ENCODE measurements at regions not wholly inside any gene's neighbourhood (a gene's known extent, or its start where the extent isn't known, plus 50 kb on each side); places are given as distances from the start of the nearest gene placed in this dataset.

DNA sequence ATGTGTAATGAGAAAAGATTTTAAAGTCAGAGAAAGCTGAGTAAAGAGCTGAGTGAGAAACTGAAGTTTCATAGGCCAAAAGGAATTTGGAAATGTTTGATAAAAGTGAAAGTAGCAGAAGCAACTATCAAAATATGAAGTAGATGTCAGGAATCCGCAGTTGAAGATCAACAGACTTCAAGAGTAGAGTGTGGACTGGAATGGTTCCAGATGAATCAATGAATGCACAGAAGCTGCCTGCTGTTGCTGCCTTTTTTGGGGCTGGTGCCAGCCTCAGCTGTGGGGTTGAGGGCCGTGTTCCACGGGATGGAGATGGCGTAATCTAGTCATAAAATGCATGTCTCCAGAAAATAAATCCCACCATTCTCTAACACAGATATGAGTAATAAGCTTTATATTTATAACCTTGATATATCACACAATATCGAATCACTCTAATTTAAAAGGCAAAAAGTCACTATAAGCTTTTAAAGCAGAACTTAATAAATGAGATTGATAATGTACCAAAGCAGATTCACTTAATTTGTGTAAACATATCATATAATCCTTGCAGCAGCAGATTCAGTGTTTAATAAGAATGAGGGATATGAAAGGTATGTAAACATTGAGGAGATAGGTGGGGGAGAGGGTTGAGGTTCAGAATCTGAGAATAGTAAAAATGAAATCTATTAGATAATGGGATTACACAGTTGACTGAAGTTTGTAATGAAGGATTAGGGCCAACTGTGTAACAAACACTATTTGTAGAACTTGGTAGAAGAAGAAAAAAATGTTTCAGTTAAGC lies 652.3 kb upstream of the FTMT start (continued):
- TF ChIP-seq MEIS2 (CRISPR knock-in tag; IDR thresholded peaks at IDR 0.05) (no peak), WIZ (CRISPR knock-in tag; IDR thresholded peaks at IDR 0.05) (no peak)
- TF ChIP-seq, protein P1, sequence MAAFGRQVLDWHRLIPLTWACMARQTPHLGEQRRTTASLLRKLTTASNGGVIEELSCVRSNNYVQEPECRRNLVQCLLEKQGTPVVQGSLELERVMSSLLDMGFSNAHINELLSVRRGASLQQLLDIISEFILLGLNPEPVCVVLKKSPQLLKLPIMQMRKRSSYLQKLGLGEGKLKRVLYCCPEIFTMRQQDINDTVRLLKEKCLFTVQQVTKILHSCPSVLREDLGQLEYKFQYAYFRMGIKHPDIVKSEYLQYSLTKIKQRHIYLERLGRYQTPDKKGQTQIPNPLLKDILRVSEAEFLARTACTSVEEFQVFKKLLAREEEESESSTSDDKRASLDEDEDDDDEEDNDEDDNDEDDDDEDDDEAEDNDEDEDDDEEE (CRISPR knock-in tag; IDR thresholded peaks at IDR 0.05), result no peak

DNA sequence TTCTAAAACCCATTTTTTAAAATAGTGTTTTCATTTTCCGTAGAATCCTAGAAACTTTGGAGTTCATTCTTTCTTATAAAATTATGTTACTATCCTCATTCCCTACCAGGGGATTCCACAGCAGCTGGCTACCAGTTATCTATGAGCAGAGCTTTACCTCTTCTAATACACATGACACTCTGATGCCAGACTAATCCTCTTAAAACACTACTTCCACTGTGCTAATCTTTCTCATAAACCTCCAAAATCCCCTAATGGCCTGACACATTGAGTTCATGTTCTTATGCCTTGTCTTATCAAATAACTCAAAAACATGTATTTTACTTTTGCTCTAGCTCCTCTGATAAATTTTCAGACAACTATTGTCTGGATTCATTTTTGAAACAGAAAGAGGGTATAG lies 633.6 kb upstream of the FTMT start:
- H3K4me1 ChIP-seq (ENCODE audit: insufficient read depth, low read length), result no peaks in the 10 kb centered on the region
- ATAC-seq (no peak), DNase-seq (ENCODE audit: low spot score) (no peak), FAIRE-seq (no peak)
- no peak overlapping the region for H3K4me2 ChIP-seq (ENCODE audit: low read depth, low read length)
- no peak overlapping the region for H3K27ac ChIP-seq (ENCODE audit: extremely low read length, insufficient read depth, low read length)
- POLR2A ChIA-PET, result no interaction called here
- H3K9ac ChIP-seq (ENCODE audit: insufficient read depth, low read depth, low read length), result no peak overlapping the region
- CTCF ChIA-PET (ENCODE audit: low intra/inter-chr PET ratio, low total read pairs), result no interaction called here
- no peaks in the 10 kb centered on the region for H3K36me3 ChIP-seq (replicated peaks in 1 of 2; ENCODE audit: control insufficient read depth in 1 of 2, insufficient read depth in 2 of 2, low read length in 2 of 2)
- intact Hi-C loops (cut with micrococcal nuclease; ENCODE audit: unreplicated experiment) (no loop called here), in situ Hi-C loops (cut with HindIII; ENCODE audit: extremely low pct_ligation_motif_present, low pct_unique_long_range_greater_than_20kb) (no loop called here)
- peaks cover 9% of the 10 kb centered on the region; the same call in 1 of the 2 replicates for H3K9me3 ChIP-seq (ENCODE audit: low read length)
- no peak overlapping the region for H3K4me3 ChIP-seq (replicated peaks in 1 of 3; ENCODE audit: insufficient read depth in 1 of 3, low read depth in 2 of 3, low read length in 3 of 3)
- no peaks in the 10 kb centered on the region for H3K27me3 ChIP-seq (ENCODE audit: control insufficient read depth in 1 of 2, insufficient read depth in 2 of 2, low read length in 2 of 2)
- H4K20me1 ChIP-seq (ENCODE audit: insufficient read depth, low read length), result no peaks in the 10 kb centered on the region
- no peaks in the 10 kb centered on the region for H3K79me2 ChIP-seq (ENCODE audit: insufficient read depth, low read length)
- no TSS peak for BruUV-seq (replicated peaks)
- WGBS (ENCODE audit: low lambda C conversion rate), result 0% methylated on average over 1 of the region's 1 CpG
- H2AFZ ChIP-seq (ENCODE audit: low read length), result no peak overlapping the region
- TF ChIP-seq ZNF619 (CRISPR knock-in tag; IDR thresholded peaks at IDR 0.05) (no peak), ZNF205 (CRISPR knock-in tag; IDR thresholded peaks at IDR 0.05) (no peak), ZFP36 (IDR thresholded peaks at IDR 0.05; ENCODE audit: borderline replicate concordance, low read depth, low read length, partially characterized antibody) (no peak), ZSCAN31 (CRISPR knock-in tag; IDR thresholded peaks at IDR 0.05; ENCODE audit: low read depth) (no peak), KDM2A (CRISPR knock-in tag; IDR thresholded peaks at IDR 0.05; ENCODE audit: borderline replicate concordance, low read depth) (no peak), ELF1 (CRISPR knock-in tag; IDR thresholded peaks at IDR 0.05) (no peak), ZNF230 (CRISPR knock-in tag; IDR thresholded peaks at IDR 0.05) (no peak), ZNF224 (CRISPR knock-in tag; IDR thresholded peaks at IDR 0.05) (no peak), KDM6A (CRISPR knock-in tag; IDR thresholded peaks at IDR 0.05; ENCODE audit: low read depth) (no peak), SRY (CRISPR knock-in tag; IDR thresholded peaks at IDR 0.05) (no peak), ZNF616 (CRISPR knock-in tag; IDR thresholded peaks at IDR 0.05; ENCODE audit: low read depth) (no peak)
- TF ChIP-seq, protein P2, sequence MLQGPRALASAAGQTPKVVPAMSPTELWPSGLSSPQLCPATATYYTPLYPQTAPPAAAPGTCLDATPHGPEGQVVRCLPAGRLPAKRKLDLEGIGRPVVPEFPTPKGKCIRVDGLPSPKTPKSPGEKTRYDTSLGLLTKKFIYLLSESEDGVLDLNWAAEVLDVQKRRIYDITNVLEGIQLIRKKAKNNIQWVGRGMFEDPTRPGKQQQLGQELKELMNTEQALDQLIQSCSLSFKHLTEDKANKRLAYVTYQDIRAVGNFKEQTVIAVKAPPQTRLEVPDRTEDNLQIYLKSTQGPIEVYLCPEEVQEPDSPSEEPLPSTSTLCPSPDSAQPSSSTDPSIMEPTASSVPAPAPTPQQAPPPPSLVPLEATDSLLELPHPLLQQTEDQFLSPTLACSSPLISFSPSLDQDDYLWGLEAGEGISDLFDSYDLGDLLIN (CRISPR knock-in tag; IDR thresholded peaks at IDR 0.05; ENCODE audit: borderline replicate concordance), result no peak
- TF ChIP-seq, protein P3, sequence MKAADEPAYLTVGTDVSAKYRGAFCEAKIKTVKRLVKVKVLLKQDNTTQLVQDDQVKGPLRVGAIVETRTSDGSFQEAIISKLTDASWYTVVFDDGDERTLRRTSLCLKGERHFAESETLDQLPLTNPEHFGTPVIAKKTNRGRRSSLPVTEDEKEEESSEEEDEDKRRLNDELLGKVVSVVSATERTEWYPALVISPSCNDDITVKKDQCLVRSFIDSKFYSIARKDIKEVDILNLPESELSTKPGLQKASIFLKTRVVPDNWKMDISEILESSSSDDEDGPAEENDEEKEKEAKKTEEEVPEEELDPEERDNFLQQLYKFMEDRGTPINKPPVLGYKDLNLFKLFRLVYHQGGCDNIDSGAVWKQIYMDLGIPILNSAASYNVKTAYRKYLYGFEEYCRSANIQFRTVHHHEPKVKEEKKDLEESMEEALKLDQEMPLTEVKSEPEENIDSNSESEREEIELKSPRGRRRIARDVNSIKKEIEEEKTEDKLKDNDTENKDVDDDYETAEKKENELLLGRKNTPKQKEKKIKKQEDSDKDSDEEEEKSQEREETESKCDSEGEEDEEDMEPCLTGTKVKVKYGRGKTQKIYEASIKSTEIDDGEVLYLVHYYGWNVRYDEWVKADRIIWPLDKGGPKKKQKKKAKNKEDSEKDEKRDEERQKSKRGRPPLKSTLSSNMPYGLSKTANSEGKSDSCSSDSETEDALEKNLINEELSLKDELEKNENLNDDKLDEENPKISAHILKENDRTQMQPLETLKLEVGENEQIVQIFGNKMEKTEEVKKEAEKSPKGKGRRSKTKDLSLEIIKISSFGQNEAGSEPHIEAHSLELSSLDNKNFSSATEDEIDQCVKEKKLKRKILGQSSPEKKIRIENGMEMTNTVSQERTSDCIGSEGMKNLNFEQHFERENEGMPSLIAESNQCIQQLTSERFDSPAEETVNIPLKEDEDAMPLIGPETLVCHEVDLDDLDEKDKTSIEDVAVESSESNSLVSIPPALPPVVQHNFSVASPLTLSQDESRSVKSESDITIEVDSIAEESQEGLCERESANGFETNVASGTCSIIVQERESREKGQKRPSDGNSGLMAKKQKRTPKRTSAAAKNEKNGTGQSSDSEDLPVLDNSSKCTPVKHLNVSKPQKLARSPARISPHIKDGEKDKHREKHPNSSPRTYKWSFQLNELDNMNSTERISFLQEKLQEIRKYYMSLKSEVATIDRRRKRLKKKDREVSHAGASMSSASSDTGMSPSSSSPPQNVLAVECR (CRISPR knock-in tag; IDR thresholded peaks at IDR 0.05; ENCODE audit: borderline replicate concordance), result no peak
- TF ChIP-seq, protein P4, sequence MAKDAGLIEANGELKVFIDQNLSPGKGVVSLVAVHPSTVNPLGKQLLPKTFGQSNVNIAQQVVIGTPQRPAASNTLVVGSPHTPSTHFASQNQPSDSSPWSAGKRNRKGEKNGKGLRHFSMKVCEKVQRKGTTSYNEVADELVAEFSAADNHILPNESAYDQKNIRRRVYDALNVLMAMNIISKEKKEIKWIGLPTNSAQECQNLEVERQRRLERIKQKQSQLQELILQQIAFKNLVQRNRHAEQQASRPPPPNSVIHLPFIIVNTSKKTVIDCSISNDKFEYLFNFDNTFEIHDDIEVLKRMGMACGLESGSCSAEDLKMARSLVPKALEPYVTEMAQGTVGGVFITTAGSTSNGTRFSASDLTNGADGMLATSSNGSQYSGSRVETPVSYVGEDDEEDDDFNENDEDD (CRISPR knock-in tag; IDR thresholded peaks at IDR 0.05; ENCODE audit: borderline replicate concordance), result no peak
